ENCODE measurements at regions not wholly inside any gene's neighbourhood (a gene's known extent, or its start where the extent isn't known, plus 50 kb on each side); places are given as distances from the start of the nearest gene placed in this dataset.

DNA sequence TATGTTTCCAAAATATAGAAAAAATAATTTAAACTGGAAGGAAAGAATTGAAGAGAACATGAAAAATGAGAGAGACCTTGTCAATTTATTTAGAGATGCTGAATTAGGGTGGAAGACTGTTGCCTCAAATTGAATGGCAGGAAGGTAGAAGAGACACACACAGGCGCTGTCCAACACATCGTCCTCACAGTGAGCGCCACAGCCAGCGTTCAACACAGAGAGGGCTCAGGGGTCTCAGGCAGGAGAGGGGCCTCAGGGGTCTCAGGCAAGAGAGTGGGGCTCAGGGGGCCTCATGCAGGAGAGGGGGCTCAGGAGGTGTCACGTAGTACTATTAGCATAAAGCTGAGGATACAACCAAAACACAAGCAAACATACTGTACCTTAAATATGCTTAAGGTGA lies 65.7 kb downstream of the TMEM18 start:
- no peak for DNase-seq

DNA sequence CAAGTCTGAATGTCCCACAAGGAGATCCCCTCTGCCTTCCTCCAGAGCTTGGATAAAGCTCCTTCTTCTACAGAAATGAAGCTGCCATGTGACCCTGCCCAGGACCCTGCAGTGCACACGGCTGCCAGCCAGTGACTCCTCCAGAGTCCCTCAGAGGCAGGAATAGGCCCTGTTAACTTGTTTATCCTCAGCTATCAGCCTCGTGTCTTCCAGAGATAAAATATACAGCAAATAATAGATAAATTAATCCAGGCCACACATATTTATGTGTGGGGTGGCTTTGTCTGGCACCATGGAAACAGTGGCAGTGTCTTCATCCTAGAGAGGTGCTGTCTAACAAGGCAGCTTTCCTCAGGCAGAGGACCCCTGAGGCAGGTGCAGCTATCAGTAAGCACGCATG lies 66.7 kb downstream of the TMEM18 start:
- no peak for DNase-seq

- DNase-seq, result no peak
Measured at GRCh38 chr2:609881-610280, 67.3 kb downstream of the TMEM18 start.

DNA sequence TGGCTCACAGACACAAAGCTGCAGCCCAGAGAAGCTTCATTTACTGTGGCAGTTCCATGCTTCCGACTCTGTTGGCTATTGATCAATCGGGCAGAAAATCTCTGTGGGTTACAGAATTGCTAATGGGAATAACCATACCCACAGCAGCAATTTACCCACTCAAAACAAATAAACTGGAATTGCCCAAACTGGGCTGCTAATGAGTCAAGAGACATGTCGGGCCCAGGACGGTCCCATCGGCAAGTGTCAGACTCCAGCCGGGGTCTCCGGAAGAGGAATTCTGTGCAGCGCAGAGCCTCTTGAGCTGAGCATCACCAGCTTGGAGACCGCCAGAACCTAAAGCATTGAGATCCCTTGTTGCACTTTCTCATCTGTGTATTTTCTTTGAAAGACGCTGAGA lies 67.8 kb downstream of the TMEM18 start:
- no peak for DNase-seq

DNA sequence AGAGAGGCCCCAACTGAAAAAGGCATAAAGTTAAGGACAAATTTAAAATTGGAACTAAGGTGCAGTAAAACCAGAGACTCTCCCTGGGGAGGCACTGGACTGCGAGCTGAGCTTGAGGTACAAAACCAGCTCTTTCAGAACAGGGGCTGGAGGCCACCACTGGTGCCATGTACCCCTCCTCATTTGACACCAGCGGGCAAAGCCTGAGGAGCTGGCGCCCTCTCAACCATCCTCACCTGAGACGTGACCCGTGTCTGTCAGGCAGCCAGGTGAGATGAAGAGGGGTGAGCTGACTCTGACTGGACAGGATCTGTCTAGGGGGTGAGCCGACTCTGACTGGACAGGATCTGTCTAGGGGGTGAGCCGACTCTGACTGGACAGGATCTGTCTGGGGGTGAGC lies 68.5 kb downstream of the TMEM18 start:
- no peak for DNase-seq

- no peak for DNase-seq
Measured at GRCh38 chr2:608297-608696, 68.9 kb downstream of the TMEM18 start.

DNA sequence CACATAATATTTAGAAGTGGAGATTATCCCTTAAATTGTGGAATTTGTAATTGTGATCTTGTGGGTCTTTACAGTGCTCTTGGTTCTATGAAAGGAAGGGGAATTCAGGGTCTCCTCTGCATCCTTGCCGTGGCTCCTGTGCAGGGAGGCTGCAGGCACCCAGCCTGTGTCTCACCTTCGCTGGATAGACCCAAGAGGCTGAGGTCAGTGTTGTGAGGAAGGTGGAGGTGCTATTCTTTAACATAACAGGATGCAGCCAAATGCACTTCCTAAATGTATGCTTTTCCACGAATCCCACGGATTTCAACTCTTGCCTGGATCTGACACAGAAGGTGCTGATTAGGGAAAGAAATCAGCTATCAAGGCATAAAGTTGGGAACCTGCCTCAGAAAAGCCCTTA lies 69.5 kb downstream of the TMEM18 start:
- no peak for DNase-seq

DNA sequence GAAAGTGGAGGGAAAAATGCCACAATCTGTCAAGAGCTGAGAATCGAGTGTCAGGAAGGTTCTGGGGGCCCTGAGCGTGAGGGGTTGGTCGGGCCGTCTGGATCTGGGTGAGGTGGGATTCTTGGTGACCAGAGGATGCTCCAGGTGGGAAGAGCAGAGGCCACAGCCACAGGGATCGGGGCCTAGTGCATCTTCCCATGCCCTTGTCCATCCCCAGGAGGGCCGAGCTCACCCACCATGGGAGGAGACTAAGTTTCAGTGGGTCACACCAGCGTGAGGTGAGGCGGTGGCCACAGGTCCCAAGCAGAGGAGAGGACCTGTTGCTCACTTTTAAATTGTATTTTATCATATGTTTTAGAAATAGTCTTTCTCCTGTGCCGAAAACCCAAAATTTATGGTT lies 70.0 kb downstream of the TMEM18 start:
- no peak for DNase-seq

DNA sequence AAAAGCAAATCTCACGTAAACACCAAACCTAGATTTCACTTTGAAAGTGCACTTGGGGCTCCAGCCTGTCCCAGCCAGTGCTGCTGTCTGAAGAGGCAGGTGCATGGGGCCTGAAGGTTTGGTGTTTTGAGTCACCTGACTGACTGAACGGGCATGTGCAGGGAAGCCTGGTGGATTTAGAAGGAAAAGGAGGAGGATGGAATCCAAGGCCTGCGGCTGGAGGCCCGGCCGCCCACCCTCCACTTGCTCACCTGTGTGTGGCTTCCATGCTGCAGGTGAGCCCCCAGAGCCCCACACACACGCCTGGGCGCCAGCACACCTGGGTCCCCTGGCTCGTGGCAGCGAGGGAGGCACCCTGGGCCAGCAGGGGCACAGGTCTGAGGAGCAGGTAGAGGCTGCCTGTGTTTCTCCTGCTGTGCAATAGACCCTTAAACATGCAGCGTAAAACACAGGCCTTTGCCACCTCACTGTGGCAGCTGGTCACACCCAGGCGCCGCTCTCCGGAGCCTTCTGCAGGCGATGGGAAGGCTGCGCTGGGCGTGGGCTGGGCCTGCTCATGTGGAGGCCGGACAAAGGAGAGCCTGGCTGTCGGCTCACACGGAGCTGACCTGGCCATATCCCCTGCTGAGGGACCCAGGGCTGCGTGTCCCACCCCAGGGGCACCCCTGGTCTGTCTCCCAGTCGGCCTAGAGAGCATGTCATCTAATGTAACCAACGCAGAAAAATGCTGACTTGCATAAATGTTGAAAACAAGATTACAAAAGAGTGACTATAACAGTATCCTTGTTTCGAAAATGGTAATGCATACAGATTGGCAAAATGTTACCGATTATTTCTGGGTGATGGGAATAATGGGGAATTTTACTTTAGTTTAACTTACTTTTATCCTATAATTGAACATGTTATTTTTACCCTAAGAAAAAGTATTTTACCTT lies 71.3 kb downstream of the TMEM18 start:
- DNase-seq, result no peak

DNA sequence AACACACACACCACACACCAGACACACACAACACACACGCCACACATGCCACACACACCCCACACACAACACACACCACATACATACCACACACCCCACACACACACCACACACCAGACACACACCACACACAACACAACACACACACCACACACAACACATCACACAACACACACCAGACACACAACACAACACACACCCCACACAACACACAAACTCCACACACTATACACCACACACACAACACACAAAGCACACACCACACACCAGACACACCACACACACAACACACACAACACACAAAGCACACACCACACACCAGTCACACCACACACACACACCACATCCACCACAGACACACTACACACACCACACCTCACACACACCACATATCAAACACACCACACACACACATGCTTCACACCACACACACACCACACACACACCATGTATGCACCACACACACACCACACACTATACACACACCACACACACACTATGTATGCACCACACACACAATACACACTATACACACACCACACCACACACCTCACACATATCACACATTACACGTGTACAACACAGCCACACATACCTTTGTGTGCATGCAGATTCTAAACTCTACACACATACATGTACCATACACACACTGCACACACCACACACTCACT lies 72.2 kb downstream of the TMEM18 start:
- DNase-seq, result no peak

- DNase-seq, result no peak
Measured at GRCh38 chr2:604385-604784, 72.8 kb downstream of the TMEM18 start.

DNA sequence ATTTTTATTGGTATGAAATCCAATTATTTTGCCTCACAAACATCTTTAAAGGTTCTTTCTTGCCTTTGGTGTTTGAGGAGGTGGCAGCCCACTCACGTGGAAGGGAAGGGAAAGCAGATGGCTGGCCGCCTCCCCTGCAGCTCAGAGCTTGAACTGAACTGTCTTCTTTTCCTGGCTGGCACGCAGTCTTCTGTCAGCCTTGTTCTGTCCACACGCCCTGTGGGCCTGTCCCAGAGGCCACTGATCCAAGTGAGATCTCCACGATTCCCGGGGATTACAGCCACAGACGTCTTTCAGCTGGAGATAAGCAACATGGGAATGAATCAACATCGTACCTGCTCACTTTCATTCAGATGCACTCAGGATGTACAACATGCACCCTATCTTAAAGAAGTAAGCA lies 73.3 kb downstream of the TMEM18 start:
- DNase-seq, result no peak

DNA sequence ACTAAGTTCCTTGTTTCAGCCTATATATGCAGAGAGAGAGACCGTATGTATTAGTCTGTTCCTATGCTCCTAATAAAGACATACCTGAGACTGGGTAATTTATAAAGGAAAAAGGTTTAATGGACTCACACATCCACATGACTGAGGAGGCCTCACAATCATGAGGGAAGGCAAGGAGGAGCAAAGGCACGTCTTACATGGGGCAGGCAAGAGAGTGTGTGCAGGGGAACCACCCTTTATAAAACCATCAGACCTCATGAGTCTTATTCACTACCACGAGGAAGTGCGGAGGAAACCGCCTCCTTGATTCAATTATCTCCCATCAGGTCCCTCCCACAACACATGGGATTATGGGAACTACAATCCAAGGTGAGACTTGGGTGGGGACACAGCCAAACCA lies 73.8 kb downstream of the TMEM18 start:
- no peak for DNase-seq

DNA sequence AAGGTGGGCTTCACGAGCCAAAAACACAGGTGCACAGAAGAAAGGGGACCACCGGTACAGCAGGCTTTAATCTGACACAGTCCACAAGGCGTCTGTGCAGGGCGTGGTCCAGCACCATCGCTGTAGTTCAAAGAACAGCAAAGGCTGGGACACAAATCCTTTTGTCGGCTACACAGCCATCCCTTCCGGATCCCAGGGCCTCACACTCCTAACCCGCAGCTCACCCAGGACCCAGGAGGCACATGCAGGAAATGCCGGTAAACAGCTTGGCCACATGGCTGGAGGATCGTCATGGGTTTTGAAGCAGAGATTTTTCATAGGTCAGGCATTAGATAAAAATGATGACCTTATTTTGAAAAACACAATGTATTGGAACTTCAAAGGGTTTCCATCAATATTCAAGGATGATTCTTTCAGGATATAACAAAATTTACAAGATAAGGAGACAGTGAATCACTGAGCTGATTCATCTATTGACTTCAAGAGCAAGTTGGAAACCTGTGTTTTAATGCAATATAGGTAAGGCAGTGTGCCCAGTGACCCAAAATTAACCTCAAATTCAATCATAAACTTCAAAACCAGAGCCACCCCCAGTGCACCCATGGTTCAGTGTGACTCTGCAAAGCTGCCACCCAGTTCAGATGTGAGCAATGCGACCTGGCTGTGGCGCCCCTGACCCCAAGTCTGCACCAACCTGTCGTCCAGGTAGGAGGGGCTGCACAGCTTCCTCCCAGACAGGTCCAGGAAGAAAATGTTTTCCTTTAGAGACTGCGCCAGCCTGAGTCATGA lies 74.4 kb downstream of the TMEM18 start:
- DNase-seq, result no peak

- DNase-seq, result no peak
Measured at GRCh38 chr2:601806-602455, 75.3 kb downstream of the TMEM18 start.

DNA sequence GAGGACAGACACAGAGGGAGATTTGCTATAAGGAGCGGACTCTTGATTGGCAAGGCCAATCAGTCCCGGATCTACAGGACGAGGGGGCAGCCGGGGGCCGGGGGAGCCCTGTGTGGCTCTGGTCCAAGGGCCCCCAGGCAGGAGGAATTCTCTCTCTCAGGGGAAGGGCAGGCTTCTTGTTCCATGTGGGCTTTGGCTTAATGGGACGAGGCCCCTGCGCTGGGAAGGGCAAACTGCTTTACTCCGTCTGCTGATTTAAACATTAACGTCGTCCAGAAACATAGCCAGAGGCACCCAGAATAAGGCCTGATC lies 75.9 kb downstream of the TMEM18 start:
- DNase-seq, result no peak

DNA sequence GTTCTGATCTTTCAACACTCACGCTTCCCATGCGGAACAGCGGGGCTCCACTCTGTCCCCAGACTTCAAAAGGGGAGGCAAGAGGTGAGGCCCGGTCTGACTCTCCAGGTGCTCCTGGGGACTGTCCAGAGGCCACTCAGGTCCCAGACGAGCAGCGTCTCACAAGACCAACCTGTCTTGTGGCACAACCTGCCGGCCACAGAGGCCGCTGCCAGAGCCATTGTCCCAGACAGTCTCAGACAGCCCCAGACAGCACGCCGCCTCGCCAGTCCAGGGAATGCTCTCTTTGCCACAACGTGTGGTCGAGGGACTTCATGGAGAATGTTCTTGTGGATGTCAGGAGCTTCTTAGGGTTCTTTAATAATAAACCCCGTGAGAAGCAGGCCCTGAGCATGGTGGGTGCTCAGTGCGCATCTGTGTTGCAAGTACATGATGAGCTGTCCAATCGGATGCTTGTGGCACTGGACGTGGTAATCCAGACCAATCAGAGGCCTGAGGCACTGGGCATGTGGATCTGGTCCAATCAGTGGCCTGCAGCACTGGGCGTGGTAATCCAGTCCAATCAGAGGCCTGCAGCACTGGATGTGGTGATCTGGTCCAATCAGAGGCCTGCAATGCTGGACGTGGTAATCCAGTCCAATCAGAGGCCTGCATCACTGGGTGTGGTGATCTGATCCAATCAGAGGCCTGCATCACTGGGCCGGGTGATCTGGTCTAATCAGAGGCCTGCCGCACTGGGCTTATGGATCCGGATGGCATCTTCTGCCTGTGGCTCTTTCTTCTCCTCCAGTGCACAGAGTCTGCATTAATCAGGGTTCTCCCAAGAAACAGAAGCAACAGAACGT lies 76.4 kb downstream of the TMEM18 start:
- DNase-seq, result no peak

DNA sequence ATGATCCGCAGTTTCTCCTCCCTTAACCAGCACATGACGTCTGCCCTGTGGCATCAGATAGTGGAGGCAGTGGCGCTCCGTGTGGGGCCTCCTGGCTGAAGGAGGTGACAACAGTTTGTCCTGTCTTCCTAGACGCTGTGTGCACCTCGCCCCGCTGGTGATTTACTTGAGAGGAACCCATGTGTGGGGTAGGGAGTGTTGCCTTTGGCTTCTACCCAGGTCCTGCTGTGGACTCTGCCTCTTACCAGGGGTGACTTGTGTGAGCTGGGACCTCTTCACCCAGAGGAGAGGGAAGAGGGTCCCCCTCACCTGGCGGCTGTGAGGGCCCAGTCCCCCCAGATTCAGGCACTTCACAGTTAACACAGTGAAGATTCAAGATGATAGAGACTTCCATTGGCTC lies 77.6 kb downstream of the TMEM18 start:
- no peak for DNase-seq

GRCh38 chr2:598058-598802 lies 79.0 kb downstream of the TMEM18 start:
- no peak for DNase-seq

DNA sequence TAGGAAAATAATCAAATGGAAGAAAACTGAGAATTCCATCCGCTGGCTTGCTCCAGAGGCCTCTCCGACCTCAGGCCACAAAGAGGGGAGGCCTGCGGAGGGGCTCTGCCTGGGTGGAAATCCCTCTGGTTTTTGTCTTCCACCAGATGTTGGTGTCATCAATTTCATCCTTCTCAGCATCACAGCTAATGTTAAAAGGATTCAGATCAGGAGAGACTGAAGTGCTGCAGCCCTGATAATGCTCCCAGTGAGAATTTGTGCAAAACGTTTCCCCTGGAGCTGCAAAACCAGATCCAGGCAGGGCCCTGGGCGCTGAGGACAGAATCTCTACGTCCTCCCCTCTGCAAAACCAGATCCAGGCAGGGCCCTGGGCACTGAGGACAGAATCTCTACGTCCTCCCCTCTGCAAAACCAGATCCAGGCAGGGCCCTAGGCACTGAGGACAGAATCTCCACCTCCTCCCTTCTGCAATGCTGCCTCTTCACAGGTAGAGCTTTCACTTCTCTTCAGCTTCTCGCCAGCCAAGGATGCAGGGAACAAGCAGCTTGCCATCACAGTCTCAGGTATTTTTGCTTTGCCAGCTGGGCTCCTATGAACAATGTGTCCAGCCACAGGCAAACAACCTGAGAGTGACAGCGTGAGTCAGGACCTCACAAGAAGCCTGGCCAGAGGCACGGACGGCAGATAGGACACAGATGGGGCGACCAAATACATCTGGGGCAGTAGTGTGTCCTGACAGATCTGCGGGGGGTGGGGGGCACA lies 81.2 kb downstream of the TMEM18 start:
- DNase-seq, result no peak
